GM04504 (cell line): ENCODE measurements at regions not wholly inside any gene's neighbourhood (a gene's known extent, or its start where the extent isn't known, plus 50 kb on each side); places are given as distances from the start of the nearest gene placed in this dataset.

Experiments used
- DNase-seq: peaks from one replicate; pipeline ENCODE4 v3.0.0-alpha.2; 2012; ENCODE audit warnings: low read depth

- DNase-seq: no peak
Observed at GRCh38 chr2:134174711-134175110, 79.2 kb upstream of the MGAT5 start.

- no peak for DNase-seq
Observed at GRCh38 chr2:134175834-134176233, 78.0 kb upstream of the MGAT5 start.

GRCh38 chr2:134177351-134177931 lies 76.4 kb upstream of the MGAT5 start:
- no peak for DNase-seq

- no peak for DNase-seq
Observed at GRCh38 chr2:134178138-134178877, 75.6 kb upstream of the MGAT5 start.

- no peak for DNase-seq
Observed at GRCh38 chr2:134181219-134181618, 72.7 kb upstream of the MGAT5 start.

GRCh38 chr2:134183679-134184078 lies 70.2 kb upstream of the MGAT5 start:
- no peak for DNase-seq

DNA sequence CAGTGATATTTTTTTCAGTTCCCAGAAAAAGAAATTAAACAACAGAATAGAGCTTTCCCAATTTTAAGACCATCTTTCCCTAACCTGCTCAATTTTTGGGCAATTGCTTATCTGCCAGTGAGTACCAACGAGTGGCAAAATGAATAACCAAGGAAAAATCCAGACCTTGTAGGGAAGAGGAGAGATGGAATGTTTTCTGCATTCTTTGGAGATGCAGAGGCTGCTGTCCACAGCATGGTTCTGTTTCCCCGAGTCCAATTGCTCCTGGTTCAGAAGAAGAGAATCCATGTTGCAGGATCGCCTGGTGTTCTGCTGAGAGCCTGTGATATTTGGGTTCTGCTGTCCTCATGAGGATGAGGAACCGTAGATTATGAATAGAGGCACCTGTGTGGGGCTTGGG lies 68.2 kb upstream of the MGAT5 start:
- no peak for DNase-seq

DNA sequence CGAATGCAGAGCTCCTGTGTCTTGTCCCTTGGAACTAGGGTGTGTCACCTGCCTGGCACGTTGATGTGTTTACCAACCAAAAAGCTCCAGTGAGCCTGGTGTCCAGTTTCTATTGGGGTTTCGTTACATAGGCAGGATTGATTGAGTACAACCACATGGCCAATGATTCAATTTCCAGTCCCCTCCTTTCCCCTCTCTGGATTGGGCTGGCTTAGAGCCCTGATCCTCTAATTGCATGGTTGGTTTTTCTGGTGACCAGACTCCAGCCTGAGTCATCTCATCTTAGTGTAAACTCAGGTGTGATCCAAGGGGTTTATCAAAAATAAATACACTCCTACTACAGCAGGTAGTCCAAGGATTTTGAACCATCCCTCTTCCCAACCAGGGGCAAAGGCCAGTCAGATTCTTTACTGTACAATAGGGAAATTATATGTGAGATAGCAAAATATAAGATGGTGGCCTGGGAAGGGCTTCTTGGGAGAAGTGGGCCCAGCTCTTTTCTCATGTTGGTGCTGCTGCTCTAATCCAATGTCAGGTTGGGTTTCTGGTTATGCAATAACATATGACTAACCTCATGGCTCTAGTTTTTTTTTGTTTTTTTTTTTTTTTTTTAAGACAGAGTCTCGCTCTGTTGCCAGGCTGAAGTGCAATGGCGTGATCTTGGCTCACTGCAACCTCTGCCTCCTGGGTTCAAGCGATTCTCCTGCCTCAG lies 64.7 kb upstream of the MGAT5 start:
- no peak for DNase-seq

DNA sequence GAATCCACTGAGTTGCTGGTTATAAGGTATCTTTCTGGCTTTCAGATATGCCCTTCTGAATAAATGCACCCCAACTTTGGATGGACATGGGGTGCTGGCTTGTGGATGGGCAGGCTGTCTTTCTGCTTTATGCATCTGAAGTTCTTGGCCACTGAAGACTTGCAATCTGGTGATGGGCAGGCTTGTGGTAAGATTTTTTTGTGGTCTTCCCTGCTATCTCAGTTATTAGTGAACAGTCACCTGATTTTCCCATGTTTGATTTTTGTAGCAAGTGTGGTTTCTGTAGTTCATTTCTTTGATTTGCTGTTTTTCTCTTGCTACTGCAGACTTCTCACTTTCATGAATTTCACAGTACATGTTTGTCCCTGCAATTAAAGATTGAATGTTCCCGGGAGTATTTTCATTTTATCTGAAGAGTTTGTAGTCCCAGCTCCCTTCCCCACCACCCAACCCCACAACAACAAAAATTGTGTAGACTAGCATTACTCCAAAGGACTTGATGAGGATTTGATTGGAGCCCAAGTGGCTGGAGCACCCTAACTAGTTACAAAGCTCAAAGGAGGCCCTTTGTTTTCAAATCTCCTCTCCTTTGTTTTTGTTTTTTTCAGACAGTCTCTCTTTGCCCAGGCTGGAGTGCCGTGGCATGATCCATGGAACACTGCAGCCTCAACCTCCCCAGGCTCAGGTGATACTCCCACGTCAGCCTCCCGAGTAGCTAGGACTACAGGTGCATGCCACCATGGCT lies 63.6 kb upstream of the MGAT5 start:
- DNase-seq: no peak

- DNase-seq: no peak
Observed at GRCh38 chr2:134190807-134191203, 63.1 kb upstream of the MGAT5 start.

DNA sequence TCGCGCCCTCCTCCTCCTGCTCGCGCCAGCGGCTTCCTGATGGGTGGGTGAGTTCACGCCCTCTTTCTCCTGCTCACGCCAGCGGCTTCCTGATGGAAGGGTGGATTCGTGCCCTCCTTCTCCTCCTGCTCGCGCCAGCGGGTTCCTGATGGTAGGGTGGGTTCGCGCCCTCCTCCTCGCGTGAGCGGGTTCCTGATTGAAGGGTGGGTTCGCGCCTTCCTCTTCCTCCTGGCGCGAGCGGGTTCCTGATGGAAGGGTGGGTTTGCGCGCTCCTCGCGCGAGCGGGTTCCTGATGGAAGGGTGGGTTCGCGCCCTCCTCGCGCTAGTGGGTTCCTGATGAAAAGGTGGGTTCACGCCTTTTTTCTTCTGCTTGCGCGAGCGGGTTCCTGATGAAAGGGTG lies 62.0 kb upstream of the MGAT5 start:
- no peak for DNase-seq

- no peak for DNase-seq
Observed at GRCh38 chr2:134193006-134193405, 60.9 kb upstream of the MGAT5 start.

DNA sequence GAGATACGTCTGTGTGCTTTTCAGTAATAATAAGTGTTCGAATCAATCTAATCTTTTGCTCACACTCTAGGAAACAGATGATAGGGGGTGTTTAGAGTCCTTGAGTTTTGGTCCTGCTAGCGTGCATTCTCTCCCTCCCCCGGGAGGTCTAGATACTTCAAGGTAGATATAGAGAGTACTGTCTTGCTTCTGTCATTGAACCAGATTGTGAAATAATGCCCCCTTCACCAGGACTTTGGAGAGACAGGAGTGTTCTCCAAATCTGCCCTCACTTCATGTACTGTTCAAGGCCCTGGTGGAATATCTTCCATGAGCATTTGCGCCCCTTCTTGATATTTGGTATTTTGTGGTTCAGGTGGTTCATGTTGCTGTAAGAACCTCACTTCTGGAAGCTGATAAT lies 59.4 kb upstream of the MGAT5 start:
- no peak for DNase-seq

DNA sequence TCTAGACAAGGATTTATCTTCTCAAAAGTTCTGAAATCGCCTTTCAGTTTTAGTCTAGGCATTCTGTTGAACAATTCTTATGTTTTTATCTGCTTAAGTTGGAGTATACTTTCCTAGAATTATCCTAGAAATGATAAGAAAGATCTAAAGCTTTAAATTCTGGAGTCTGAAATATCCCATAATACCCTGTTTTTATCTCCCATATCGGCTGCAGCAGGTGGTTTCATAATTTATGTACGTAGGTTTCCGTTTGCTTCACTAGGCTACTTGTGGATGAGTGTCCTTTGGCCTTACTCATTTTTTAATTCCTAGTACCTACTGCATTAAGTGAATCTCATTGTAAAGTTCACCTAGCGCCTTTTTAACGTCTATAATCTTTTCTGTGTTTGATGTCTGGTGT lies 58.5 kb upstream of the MGAT5 start:
- DNase-seq: no peak

- no peak for DNase-seq
Observed at GRCh38 chr2:134197445-134197844, 56.4 kb upstream of the MGAT5 start.

DNA sequence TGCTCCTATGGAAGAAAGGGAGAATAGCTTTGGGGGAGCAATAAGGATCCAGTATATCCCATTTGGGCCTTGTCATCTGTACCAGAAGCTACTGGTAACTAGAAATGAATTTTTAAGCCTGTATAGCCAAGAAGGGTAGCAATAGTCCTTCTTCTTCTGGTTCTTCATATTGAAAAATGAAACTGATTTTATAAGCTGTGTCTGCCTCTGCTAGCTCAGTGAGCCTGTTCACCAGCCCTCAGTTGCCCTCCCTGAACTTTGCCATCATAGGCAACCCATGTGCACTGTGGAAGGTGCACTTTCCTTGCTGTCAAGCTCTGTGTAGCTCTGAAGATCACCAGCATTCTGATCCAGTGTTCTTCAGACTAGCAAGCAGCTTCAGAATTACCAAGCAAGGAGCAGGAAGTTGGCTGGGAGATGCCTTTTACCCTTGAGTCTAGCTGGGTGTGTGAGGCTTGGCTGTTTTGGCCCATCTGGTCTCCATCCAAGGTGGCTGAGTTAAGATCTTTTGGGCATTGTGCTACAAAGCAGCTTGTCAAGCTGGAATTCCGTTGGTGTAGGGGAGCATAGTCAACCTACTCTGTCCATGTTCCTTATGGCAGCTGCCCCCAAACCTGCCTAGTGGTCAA lies 55.8 kb upstream of the MGAT5 start:
- DNase-seq: no peak

DNA sequence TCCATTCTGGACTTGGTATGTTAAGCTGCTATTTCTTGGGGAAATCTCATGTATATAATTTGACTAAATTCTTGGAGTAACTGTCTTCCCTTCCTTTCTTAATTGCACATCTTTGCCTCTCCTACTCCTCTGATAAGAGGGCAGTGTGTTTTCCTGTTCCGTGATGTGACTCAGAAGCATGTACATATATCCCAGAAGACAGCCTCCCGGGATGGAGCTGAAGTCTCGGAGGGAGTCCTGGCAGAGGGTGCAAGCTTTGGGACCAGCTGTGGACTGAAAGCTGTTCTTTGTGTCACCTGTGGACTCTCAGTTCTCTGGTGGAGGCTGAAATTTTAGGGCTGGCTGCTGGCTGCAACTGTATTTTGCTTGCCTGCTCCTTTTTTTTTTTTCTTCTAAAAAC lies 54.7 kb upstream of the MGAT5 start:
- no peak for DNase-seq

- no peak for DNase-seq
Observed at GRCh38 chr2:134200036-134200618, 53.7 kb upstream of the MGAT5 start.

GRCh38 chr2:134201533-134201932 lies 52.3 kb upstream of the MGAT5 start:
- no peak for DNase-seq

- no peak for DNase-seq
Observed at GRCh38 chr2:134202371-134202770, 51.5 kb upstream of the MGAT5 start.

GRCh38 chr2:134203175-134203574 lies 50.7 kb upstream of the MGAT5 start:
- DNase-seq: no peak
